ENCODE measurements at regions not wholly inside any gene's neighbourhood (a gene's known extent, or its start where the extent isn't known, plus 50 kb on each side); places are given as distances from the start of the nearest gene placed in this dataset.

- H3F3A ChIP-seq (ENCODE audit: insufficient read depth, low read length) = no peaks in the 10 kb centered on the region
- H3K9me2 ChIP-seq (replicated peaks; ENCODE audit: insufficient read depth, low read length) = no peaks in the 10 kb centered on the region
- H3K27ac ChIP-seq (ENCODE audit: low read length) = no peak overlapping the region
- 0 out of 2 replicates have a peak overlapping the region, but pooled peaks have one; percentile 17 for H2AFZ ChIP-seq (ENCODE audit: low read length)
- H3K4me3 ChIP-seq (ENCODE audit: low read length) = no peak overlapping the region
- no peaks in the 10 kb centered on the region for H3K36me3 ChIP-seq (replicated peaks; ENCODE audit: insufficient read depth, low read length)
- no peaks in the 10 kb centered on the region for H4K20me1 ChIP-seq (ENCODE audit: insufficient read depth, low read length)
- no peaks in the 10 kb centered on the region for H3K9me3 ChIP-seq (replicated peaks; ENCODE audit: insufficient read depth, low read length)
- H3K4me2 ChIP-seq (ENCODE audit: low read depth, low read length) = peak overlapping the region; percentile 8; the same call in 1 of the 2 replicates
- no peaks in the 10 kb centered on the region for H3K79me2 ChIP-seq (ENCODE audit: low read length)
- no peak overlapping the region; the same call in 1 of the 2 replicates for H3K9ac ChIP-seq (ENCODE audit: low read length)
- no peak for TF ChIP-seq EZH2 (optimal IDR thresholded peaks at IDR 0.05; ENCODE audit: low read depth, low read length)
- TF ChIP-seq CTCF (IDR thresholded peaks at IDR 0.05; ENCODE audit: low read length) = peak; percentile 44
- no peaks in the 10 kb centered on the region for H3K27me3 ChIP-seq (replicated peaks; ENCODE audit: insufficient read depth, low read length)
- peak; percentile 57 for DNase-seq
- 0 out of 2 replicates have a peak, but pooled peaks cover 3% of the 10 kb centered on the region for H3K4me1 ChIP-seq (ENCODE audit: low read length)
Observed at GRCh38 chr7:13279854-13280435, 592.5 kb downstream of the ARL4A start.

- Histone ChIP-seq H3K27ac (ENCODE audit: low read length) (no peak overlapping the region), H2AFZ (ENCODE audit: low read length) (no peak overlapping the region)
- peak; percentile 25 for DNase-seq
Observed at GRCh38 chr7:13282377-13282980, 595.0 kb downstream of the ARL4A start.

GRCh38 chr7:13286916-13287315 is 599.5 kb downstream of the ARL4A start:
- Histone ChIP-seq H3K36me3 (replicated peaks; ENCODE audit: insufficient read depth, low read length) (no peaks in the 10 kb centered on the region), H3K9me2 (replicated peaks; ENCODE audit: insufficient read depth, low read length) (no peaks in the 10 kb centered on the region), H2AFZ (ENCODE audit: low read length) (no peak overlapping the region), H3K4me2 (ENCODE audit: low read depth, low read length) (no peak overlapping the region), H4K20me1 (ENCODE audit: insufficient read depth, low read length) (no peaks in the 10 kb centered on the region), H3K4me1 (ENCODE audit: low read length) (no peaks in the 10 kb centered on the region), H3F3A (ENCODE audit: insufficient read depth, low read length) (no peaks in the 10 kb centered on the region), H3K9ac (ENCODE audit: low read length) (no peak overlapping the region), H3K9me3 (replicated peaks; ENCODE audit: insufficient read depth, low read length) (no peaks in the 10 kb centered on the region), H3K79me2 (ENCODE audit: low read length) (no peaks in the 10 kb centered on the region), H3K27ac (ENCODE audit: low read length) (no peak overlapping the region), H3K27me3 (replicated peaks; ENCODE audit: insufficient read depth, low read length) (no peaks in the 10 kb centered on the region), H3K4me3 (ENCODE audit: low read length) (no peak overlapping the region)
- TF ChIP-seq EZH2 (optimal IDR thresholded peaks at IDR 0.05; ENCODE audit: low read depth, low read length) (no peak), CTCF (IDR thresholded peaks at IDR 0.05; ENCODE audit: low read length) (no peak), EZH2phosphoT487 (IDR thresholded peaks at IDR 0.05; ENCODE audit: low read length) (no peak)
- no peak for DNase-seq

More at GRCh38 chr7:13282377-13282980, 595.0 kb downstream of the ARL4A start:
- no peaks in the 10 kb centered on the region for H3K36me3 ChIP-seq (replicated peaks; ENCODE audit: insufficient read depth, low read length)
- no peaks in the 10 kb centered on the region for H3K79me2 ChIP-seq (ENCODE audit: low read length)
- H3K9me3 ChIP-seq (replicated peaks; ENCODE audit: insufficient read depth, low read length) = no peaks in the 10 kb centered on the region
- no peak overlapping the region for H3K9ac ChIP-seq (ENCODE audit: low read length)
- no peak overlapping the region for H3K4me3 ChIP-seq (ENCODE audit: low read length)
- no peaks in the 10 kb centered on the region for H4K20me1 ChIP-seq (ENCODE audit: insufficient read depth, low read length)
- no peaks in the 10 kb centered on the region for H3K9me2 ChIP-seq (replicated peaks; ENCODE audit: insufficient read depth, low read length)
- H3K4me2 ChIP-seq (ENCODE audit: low read depth, low read length) = no peak overlapping the region
- 0 out of 2 replicates have a peak, but pooled peaks cover 3% of the 10 kb centered on the region for H3K4me1 ChIP-seq (ENCODE audit: low read length)
- TF ChIP-seq EZH2 (optimal IDR thresholded peaks at IDR 0.05; ENCODE audit: low read depth, low read length) (no peak), CTCF (IDR thresholded peaks at IDR 0.05; ENCODE audit: low read length) (peak; percentile 11), EZH2phosphoT487 (IDR thresholded peaks at IDR 0.05; ENCODE audit: low read length) (no peak)
- H3F3A ChIP-seq (ENCODE audit: insufficient read depth, low read length) = no peaks in the 10 kb centered on the region
- no peaks in the 10 kb centered on the region for H3K27me3 ChIP-seq (replicated peaks; ENCODE audit: insufficient read depth, low read length)
